Stimulated activated CD8-positive, alpha-beta memory T cell treated with anti-CD3 and anti-CD28 coated beads, Interleukin-4, amount 100 ng/mL, for 48 hours (primary cell): ENCODE measurements at regions not wholly inside any gene's neighbourhood (a gene's known extent, or its start where the extent isn't known, plus 50 kb on each side); places are given as distances from the start of the nearest gene placed in this dataset.
"Not testable (repeated sequence)": the region's sequence is repeated elsewhere in the genome, so short reads cannot be mapped to it uniquely, and the experiment has no call there.

ENCODE experiments used
- DNase-seq: peaks from one replicate; pipeline ENCODE4 v3.0.0-alpha.2; 2020

DNA sequence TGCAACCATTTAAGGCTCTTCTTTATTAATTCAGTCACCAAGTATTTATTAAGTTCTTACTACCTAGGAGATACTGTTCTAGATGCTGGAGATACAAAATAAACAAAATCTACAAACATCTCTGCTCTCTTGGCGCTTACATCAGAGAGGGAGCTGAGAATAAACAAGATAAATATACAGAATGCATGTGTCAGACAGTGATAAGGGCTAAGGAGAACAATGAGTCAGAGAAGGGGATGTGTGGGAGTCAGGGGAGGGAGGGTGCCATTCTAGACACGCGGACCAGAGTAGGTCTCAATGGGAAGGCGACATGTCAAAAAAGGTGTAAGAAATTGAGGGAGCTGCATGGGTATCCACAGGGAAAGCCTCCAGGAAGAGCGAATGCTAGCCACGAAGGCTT lies 393.2 kb downstream of the RWDD3 start:
- no peak for DNase-seq

DNA sequence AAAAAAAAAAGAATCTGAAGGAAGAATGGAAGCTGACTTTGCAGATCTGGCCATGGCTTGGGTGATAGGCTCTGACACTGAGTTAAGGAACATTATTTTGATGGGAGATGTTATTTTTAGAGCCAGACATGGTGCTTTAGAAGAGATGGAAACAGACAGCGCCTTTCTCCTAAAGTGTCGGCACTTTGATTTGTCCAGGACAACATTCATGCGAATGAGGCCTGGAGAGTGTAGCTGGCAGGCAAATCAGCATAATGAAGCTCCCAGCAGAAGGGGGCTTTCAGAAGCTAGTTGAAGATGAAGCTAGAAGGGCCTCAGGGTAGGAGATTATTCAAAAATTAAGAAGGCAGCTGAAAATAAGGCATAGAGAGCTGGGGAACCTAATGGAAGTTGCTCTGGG lies 397.7 kb downstream of the RWDD3 start:
- DNase-seq: no peak

DNA sequence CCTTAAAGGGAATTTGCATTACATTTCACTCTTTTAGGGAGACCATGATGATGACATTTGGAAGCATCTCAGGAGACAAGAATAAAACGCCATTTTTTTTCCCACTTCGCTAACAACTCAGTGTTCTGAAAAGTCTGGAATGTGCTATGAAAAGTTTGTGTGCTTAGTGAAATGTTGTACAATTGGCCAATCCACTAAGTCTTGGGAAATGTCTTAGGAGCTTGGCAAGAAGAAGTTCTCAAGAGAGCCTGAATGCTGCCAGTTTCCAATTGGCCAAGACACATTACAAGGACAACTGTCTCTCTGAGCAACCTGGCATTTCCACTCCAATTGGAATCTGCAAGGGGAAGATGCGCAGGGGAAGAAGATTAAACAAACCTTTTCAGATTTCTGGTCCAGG lies 401.8 kb downstream of the RWDD3 start:
- no peak for DNase-seq

DNA sequence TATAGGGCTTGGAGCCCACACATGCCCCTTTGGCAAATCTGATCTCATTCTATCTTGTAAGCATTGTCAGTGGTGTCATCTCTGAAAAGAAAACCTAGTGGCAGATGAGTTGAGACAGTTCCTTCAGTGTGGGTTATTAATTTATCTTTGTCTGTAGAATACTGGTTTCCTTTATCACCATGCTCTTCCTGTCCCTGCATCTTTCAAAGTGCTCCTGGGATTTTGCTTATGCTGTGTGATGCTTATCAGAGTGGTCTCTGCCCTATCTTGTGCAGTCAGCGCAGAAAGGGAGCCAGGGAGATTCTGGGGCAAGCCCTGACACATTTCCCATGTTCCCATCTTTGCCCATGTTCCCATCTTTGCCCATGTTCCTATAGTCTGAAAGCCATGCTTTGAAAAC lies 402.9 kb downstream of the RWDD3 start:
- DNase-seq: no peak

DNA sequence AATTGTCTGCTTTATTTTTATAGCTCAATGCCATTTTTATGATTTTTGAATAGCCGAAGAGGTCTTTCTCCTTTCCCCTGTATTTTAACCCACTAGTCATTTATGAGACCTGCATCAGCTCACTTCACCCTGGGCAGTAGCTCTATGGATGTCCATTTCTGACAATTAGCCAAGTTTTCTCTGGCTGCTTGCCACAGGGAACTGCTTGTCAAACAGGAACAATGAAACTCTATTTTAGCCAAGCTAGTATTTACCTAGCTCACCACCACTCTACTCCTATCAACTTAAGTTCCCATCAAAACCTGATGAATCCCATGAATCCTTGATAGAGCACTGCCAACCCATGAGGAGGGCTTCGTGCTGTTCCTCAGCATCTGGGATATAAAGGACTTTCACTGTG lies 406.7 kb downstream of the RWDD3 start:
- DNase-seq: no peak

DNA sequence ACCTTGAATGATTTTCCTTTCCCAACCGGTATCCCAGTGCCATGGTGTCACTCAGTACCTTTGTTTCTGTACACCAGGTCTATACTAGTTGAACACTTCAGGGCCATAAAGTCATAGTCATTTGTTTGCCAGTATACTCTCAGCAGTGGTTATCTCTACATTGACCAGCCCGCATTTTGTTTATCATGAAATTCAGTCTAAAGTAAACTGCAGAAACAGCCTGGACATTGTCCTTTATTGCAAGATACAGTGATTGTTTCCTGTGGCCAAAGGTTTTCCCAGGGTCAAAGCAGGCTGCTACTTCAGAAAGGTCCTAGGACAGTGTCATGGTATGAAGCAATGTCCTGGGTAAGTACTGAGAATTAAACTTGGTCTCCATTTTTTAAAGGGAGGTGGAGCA lies 407.4 kb downstream of the RWDD3 start:
- no peak for DNase-seq

DNA sequence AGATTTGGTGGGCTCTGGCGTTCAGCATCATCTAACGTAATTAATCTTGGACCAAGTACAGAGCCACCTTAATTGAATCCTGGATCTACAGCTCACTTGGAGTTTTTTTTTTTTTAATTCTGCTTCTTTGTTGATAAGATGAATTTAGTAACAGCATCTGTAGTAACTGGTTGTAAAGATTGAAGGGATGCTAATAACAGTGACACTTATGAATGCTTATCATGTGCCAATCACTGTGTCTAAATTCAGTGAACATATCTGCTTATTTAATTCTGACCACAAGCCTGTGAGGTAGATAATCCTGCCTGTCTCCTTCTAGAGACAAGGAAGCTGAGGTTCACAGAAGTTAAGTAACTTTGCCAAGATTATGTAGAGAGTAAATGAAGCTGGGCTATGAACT lies 408.0 kb downstream of the RWDD3 start:
- DNase-seq: no peak

DNA sequence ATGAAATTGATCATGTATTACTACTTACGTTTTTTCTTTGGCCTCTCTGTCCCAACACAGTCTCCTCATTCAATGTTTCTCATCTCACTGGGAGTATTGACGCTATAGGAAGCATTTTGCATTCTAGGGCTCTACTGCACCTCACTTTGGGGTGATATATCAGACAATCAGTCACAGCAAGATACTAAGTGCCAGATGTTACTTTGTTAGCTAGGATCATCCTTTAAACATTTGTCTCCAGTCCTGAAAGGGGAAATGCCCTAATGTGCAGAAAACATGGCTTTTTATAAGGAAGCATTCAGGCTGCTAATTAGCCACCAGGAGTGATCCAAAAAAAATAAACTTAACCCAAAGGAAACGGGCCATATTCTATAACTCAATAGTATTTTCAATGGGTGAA lies 409.1 kb downstream of the RWDD3 start:
- no peak for DNase-seq

DNA sequence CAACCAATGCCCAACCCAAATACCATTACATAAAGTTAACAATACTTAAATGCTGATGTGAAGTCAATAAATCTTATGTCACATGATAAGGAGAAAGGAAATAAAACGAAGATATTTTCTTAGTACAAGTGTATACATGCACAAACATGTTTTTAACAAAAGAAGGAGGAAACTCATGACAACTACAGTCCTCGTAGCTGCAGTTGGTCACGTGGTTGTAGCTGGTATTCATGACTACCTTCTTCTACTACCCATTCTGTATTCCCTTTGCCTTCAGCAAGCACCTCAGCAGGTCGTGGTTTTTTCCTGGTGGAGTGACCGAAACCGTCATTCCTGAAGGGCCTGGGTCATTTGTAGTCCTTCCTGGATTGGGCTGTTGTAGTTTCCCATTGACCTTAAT lies 411.1 kb downstream of the RWDD3 start:
- not testable (repeated sequence) for DNase-seq

DNA sequence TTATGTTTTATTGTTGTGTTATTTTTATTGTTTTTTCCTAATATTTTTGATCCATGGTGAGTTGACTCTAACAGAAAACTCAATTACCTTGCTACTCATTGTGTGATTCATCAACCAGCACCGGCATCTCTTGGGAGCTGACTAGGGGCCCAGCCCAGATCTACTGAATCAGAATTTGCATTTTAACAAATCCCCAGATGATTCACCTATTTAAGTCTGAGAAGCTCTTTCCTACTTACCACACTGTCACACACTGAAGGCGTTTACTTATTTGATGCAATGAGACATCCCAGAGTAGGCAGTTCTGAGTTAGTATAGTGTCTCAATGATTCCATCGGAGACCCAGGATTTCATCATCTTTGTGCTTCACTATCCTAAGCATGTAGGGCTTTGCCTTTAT lies 416.6 kb downstream of the RWDD3 start:
- DNase-seq: no peak

DNA sequence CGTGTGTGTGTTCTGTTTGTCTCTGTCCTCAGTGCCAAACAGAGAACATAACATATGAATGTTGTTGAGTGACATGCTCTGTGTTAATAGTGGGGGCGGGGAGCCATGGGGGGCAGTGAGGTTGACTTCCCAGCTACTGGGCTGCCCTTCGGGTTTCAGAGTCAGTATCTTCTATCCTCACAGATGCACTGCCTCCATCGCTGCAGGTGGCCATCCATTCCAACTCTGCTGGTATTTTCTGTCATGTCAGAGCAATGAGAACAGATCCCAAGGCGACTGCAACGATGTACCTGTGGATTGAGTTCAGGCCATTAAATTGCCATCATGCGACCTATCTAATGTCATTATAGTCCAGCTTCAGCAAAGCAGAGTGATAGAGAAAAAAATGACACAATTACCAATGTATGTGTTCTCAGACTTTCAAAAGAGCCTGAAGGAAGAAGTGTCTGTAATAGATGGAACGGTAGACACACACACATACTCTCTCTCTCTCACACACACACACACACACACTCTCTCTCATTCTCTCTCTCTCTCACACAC lies 418.5 kb downstream of the RWDD3 start:
- no peak for DNase-seq

DNA sequence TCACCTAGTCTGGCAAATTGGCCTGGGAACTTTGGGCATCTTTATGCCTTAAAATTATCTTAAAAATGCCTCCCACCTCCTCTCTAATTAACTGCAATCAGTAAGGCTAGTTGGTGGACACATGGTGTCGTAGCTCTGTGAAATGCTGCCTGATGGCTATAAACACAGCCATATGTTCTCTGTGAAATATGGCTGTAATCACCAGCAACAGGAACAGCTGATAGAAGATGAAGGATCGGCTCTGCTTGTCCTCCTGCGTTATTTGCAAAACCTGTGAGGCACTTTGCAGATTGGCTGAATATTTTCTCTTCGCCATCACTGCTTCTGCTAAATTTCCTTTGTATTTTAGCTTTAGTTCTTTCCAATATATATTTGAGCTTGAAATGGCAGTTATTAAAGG lies 419.6 kb downstream of the RWDD3 start:
- DNase-seq: no peak

DNA sequence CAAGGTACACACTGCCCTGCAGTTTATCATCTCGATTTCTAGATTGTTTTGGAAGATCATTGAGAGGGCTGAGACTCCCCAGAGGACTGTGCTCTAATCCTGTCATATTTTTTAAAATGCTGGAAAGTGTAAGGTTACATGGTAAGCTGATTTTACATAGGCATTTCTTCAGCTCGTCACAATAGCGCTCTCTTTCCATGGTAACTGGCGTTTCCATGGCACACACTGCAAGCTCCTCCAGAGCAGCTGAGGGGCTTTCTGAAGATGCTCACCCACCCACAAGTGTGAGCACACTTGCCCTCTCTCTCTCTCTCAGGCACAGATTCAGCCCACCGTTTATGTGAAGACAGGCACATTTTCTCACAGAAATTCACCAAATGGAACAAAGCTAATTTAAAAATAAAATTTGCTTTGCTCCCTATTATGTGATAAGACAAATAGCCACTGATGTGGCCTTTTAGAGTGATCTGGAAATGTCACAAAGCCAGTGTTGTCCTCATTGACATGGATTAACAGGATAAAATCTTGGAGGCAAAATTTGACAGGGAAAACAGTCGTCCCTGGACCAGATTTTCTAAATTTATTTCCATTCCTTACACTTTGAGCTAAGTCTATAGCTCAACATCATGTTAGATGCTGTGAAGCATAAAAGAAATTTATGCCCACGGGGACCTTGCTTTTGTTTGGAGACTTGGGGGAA lies 421.5 kb downstream of the RWDD3 start:
- no peak for DNase-seq

DNA sequence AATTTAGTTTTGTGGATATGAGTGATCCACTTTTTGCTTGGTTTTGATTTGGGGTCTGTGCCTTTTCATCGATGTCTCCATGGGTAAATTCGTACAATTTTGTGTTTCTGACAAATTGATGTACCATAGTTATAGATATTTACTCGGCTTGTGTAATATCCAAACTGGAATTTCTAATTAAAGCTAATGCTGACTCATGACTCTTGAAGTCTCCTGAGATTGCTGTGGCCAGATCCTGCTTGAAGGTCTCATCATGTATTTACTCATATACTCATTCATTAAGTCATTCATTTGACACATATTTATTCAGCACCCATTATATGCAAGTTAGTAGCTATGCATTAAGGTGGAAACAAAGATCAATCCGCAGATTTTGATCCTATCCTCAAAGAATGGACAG lies 423.2 kb downstream of the RWDD3 start:
- no peak for DNase-seq

DNA sequence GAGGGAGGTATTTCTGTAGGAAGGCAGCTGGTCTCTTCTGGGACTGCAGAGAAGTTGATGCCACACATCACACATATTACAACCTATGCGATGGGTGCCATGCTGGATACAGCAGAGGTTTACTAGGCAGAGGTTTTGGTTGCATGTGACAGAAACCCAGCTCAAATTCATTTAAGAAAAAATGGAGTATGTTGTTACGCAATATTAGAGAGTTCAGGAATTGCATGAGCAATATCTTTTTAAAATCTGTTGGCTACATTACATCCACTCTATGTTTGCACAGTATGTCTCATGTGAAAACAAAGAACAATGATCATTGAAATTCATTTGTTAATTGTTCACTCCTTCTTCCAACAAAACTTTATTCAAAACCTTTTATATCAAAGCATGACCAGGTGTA lies 425.2 kb downstream of the RWDD3 start:
- no peak for DNase-seq

DNA sequence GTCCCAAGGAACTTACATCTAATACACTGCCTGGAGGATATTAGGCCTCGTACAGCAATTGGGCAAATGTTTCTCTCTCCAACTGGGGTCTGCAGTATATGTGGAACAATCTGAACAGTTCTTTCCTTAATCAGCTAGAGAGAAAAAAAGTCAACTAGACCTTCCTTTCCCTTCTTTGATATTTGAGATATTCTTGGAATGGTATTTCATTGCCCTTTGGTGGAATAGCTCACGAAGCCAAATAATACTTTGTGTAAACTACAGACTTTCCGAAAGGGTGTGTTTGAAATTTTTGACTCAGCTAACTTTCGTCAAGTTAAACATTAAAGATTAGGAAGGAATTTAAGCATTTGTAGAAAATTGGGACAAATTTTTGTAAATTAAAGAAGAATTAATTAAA lies 425.6 kb downstream of the RWDD3 start:
- no peak for DNase-seq

DNA sequence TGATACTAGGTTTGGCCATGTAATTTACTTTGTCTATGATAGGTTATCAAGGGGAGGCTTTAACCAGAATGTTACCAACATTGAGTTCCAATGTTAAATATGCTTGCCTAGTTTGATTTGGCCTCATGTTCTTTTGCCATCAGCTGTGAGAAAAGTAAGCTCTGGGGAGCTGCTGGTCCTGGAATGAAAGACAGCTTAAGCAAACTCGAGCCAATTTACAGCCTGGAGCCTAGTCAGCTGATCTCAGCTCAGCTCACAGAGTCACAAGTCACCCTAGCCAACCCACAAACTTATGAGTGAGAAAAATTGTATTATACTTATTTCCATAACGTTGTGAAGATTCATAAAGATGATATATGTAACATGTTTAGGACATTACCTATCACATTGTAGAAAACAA lies 426.7 kb downstream of the RWDD3 start:
- no peak for DNase-seq

DNA sequence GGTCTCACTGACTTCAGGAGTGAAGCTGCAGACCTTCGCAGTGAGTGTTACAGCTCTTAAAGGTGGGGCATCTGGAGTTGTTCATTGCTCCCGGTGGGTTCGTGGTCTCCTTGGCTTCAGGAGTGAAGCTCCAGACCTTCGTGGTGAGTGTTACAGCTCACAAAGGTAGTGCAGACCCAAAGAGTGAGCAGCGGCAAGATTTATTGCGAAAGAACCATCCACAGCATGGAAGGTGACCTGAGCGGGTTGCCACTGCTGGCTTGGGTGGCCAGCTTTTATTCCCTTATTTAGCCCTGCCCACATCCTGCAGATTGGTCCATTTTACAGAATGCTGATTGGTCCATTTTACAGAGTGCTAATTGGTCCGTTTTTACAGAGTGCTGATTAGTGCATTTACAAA lies 429.5 kb downstream of the RWDD3 start:
- not testable (repeated sequence) for DNase-seq

DNA sequence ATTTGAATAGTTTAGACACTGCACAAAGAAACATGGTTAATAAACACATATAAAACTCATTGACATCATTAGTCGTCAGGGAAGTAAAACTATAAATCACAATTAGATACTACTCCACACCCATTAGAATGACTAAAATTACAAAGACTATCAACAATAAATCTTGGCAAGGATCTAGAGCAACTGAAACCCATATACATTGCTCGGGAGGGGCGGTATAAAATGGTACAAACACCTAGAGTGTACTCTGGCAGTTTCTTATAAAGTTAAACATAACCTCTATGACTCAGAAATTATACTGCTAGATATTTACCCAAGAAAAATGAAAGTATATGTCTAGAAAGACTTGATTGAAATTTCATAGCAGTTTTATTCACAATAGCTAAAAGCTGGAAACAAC lies 434.2 kb downstream of the RWDD3 start:
- no peak for DNase-seq

DNA sequence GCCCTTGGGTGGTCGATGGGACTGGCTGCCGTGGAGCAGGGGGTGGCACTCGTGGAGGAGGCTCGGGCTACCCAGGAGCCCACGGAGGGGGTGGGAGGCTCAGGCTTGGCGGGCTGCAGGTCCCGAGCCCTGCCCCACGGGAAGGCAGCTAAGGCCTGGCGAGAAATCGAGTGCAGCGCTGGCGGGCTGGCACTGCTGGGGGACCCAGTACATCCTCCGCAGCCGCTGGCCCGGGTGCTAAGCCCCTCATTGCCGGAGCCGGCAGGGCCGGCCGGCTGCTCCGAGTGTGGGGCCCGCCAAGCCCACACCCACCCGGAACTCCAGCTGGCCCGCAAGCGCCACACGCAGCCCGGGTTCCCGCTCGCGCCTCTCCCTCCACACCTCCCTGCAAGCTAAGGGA lies 435.6 kb downstream of the RWDD3 start:
- DNase-seq: not testable (repeated sequence)

DNA sequence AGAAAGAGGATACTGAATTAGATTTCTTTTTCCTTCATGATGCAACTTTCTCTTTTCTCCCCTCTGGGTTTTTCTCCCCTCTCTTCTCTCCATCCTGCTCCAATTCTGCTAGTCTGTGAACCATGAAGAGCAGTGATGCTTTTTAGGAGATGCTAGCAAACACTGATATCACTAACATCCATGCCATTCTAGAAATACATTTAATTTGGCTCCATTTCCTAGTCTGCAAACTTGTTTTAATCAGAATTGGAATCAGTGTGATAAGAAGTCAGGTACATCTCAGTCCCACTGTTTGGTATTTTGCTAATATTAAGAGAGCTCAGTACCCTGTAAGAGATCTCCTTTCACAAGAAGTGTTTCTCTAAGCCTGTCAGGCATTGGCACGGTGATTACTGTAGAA lies 437.1 kb downstream of the RWDD3 start:
- DNase-seq: no peak

DNA sequence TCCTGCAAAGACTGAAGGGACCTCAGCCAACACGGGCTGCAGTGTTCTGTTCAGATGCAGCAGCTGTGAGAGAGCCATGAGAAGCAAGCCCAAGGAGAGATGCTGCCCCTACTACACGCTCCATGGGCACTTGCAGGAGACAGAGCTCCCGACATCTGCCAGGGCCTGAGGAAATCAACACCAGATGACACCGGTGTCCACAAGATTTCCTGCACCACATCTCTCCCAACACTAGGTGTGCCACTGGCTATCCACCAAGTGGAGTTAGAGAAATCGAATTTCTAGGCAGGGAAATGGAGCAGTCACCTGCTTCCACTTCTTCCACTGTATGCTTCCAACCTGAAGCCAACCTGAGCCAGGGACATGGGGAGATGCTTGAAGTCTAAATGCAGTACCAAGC lies 445.3 kb downstream of the RWDD3 start:
- DNase-seq: no peak

DNA sequence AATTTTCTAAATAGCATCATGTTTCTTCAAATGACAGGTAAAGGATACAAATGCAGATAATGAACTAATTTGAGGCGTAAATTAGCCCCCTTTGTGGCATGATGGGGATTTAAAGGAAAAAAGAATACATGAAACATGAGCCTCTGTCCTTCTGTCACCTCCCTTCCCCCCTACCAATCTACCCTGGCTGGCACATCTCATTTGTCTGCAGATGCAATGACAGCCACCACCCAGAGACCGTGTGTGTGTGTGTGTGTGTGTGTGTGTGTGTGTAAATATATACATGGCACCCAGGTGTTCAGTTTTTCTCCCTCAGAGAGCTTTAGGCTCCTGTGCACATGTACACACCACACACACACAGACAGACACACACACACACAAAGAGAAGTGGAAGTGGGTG lies 451.1 kb downstream of the RWDD3 start:
- DNase-seq: no peak

DNA sequence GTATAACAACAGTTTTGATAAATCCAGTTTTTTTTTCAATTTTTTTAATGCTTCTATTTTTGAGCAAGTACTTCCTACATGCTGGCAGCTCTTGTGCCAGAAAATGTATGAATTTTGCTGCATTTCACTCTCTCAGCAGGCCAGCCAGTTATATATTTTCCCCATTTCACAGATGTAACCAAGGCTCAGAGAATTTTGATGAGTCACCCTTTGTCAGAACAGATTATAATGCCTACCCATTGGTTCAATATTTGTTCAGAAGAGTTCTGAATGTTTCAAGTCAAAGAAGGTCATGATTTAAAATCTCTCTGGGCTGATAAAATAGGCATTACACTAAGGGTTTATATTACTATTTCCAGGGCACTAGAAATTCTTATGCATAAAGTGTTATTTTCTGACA lies 452.2 kb downstream of the RWDD3 start:
- no peak for DNase-seq

DNA sequence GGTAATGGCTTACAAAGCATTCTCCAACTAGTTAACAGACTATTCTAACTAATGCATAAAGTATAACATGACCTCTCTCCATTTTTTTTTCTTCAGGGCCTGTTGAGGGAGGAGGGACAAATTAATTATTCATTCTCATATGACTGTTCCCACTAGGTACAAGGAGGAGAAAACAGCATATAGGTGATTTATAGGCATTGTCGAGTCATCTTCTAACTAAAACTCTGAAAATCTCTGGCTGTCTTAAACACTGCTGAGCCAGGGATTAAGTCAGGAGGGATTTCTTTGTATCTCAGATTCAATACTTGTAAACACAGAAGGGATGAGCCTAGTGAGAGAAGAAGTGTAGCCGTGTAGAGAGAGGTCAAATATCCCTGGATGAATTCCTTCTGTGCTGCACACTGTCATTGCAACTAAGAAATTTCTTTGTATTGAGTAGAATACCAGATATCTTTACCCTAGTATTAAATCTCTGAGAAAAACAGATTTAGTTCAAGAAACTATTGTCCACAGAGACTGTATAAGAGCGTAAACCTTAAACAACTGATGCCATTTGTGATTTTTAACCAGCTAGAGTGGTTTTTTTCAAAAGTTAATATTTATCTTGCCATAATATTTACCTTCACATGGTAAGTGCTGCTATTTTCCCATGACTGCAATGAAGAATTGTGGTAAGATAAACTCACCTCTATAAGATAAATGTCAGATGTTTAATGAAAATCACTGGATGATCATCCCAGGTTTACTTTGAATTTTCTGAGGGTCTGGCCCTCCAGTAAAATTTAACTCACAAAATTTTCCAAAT lies 465.3 kb downstream of the RWDD3 start:
- no peak for DNase-seq
